Activated naive CD4-positive, alpha-beta T cell treated with anti-CD3 and anti-CD28 coated beads for 36 hours (primary cell): ENCODE measurements at regions not wholly inside any gene's neighbourhood (a gene's known extent, or its start where the extent isn't known, plus 50 kb on each side); places are given as distances from the start of the nearest gene placed in this dataset.

Source experiments
- CTCF ChIA-PET: fragments of 350-600 bp; sonication (Branson Sonifier 250); formaldehyde crosslinking; loops from one replicate; lab custom pipeline; 2021; ENCODE audit warnings: antibody characterized with exemption; lab: Charles Lee
- DNase-seq: peaks from one replicate; pipeline ENCODE4 v3.0.0-alpha.2; 2020
- H3K27ac Mint-ChIP-seq: one replicate; pipeline ENCODE4 v1.8.0; 2021; ENCODE audit warnings: mild to moderate bottlenecking, mixed read lengths
- H3K27me3 Mint-ChIP-seq: one replicate; pipeline ENCODE4 v1.8.0; 2021; ENCODE audit warnings: low read depth, mixed read lengths
- H3K36me3 Mint-ChIP-seq: one replicate; pipeline ENCODE4 v1.8.0; 2021; ENCODE audit warnings: low read depth, mixed read lengths
- H3K4me1 Mint-ChIP-seq: one replicate; pipeline ENCODE4 v1.8.0; 2021; ENCODE audit warnings: low read depth, mixed read lengths
- H3K4me3 Mint-ChIP-seq: one replicate; pipeline ENCODE4 v1.8.0; 2021; ENCODE audit warnings: mild to moderate bottlenecking, moderate library complexity, mixed read lengths
- H3K9me3 Mint-ChIP-seq: one replicate; pipeline ENCODE4 v1.8.0; 2021; ENCODE audit warnings: mixed read lengths
- intact Hi-C: fragments of 100-400 bp; cut with micrococcal nuclease; formaldehyde crosslinking; loops from one replicate; pipeline ENCODE4 v1.15.1; 2023

DNA sequence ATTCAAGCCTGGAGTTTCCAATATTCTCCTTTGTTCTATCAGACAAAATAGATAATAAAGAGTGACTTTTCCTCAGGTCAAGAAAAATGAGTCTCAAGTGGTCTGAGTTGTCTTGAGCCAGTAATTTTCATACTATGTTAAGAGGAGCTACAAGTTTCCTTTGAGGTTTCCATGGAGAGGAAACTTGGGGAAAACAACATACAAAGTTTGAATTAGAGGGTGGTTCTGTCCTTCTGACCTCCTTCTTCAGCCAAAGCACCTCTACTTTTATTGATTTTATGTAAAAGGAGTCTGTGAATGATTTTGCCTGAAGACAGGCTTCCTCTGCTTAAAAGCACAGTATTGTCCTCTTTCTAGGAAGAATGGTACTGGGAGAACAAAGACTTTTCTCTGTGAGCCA lies 497.2 kb upstream of the PKN2 start:
- Mint-ChIP-seq H3K27me3 (no peaks in the 10 kb centered on the region), H3K4me3 (no peak overlapping the region), H3K4me1 (peaks cover 3% of the 10 kb centered on the region), H3K27ac (no peak overlapping the region), H3K36me3 (no peaks in the 10 kb centered on the region), H3K9me3 (no peaks in the 10 kb centered on the region)
- DNase-seq, result no peak
- CTCF ChIA-PET, result no interaction called here
- intact Hi-C loops, result loop anchor here (10.0 kb wide), 1 partner anchor 278 kb away; no protein-coding TSS in a partner anchor

DNA sequence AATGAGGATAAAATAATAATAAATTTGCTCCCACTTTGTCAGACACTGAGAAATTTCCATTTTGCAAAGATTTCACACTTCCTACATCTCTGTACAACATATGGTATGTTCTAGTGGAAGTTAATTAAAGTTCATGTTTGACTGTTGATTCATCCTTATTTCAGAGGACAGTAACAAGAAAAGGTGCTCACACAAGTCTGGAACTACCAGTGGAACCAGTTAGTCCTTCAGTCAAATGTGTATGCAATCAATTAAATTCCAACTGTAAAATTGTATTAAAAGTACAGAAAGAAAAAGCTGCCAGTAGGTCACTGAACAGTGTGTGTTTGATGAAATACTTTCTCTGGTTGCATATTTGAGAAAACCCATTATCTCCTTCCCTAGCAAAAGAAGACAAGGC lies 496.0 kb upstream of the PKN2 start:
- CTCF ChIA-PET, result no interaction called here
- peaks cover 3% of the 10 kb centered on the region for H3K4me1 Mint-ChIP-seq
- DNase-seq, result no peak

DNA sequence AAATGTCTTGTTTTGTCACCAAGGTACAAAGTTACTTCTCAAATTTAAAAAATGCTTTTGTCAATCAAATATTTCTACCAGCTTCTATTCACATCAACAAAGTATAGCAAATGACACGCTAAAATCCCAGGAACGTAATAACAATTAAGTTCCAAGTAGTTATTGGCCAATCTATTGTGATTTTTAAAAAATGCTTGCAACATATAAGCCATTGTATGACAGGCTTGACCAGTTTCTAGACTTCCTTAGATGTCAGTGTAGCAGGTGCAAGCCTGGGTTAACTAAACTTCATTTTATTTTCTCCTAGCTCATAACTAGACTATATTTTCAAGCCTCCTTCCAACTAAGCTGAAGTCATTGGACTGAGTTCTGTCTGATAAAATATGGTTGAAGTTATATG lies 494.5 kb upstream of the PKN2 start:
- peaks cover 1% of the 10 kb centered on the region for H3K27me3 Mint-ChIP-seq
- H3K27ac Mint-ChIP-seq, result no peak overlapping the region
- intact Hi-C loops, result loop anchor here (10.0 kb wide), 1 partner anchor 275 kb away; no protein-coding TSS in a partner anchor
- no peaks in the 10 kb centered on the region for H3K36me3 Mint-ChIP-seq
- no peaks in the 10 kb centered on the region for H3K9me3 Mint-ChIP-seq
- CTCF ChIA-PET, result no interaction called here
- H3K4me1 Mint-ChIP-seq, result peaks cover 3% of the 10 kb centered on the region
- H3K4me3 Mint-ChIP-seq, result no peak overlapping the region
- DNase-seq, result no peak

More for the DNA sequence above, 496.0 kb upstream of the PKN2 start:
- intact Hi-C loops, result loop anchor here (10.0 kb wide), 1 partner anchor 277 kb away; no protein-coding TSS in a partner anchor
- H3K36me3 Mint-ChIP-seq, result no peaks in the 10 kb centered on the region
- no peak overlapping the region for H3K4me3 Mint-ChIP-seq
- no peaks in the 10 kb centered on the region for H3K9me3 Mint-ChIP-seq
- H3K27me3 Mint-ChIP-seq, result peaks cover 1% of the 10 kb centered on the region
- no peak overlapping the region for H3K27ac Mint-ChIP-seq

DNA sequence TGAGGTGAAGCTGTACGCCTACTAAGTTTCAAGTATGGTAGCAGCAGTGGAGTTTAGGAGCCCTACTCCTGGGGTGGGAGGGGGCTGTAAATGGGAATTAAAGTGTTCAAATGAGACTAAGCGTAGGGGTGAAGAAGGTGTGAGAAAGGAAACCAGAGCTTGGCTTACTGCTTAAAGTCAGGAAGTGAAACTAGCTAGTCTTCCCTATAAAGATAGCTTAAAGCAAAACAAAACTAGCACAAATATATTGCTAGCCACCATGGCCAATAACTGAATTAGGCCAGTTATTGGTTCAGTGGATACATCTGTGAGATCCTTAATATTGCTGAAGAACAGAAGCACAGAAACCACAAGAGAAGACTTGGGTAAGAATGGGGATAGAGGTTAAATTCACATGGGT lies 492.2 kb upstream of the PKN2 start:
- H3K4me3 Mint-ChIP-seq, result no peak overlapping the region
- DNase-seq, result no peak
- no peaks in the 10 kb centered on the region for H3K36me3 Mint-ChIP-seq
- H3K27ac Mint-ChIP-seq, result no peak overlapping the region
- CTCF ChIA-PET, result interaction anchor here (0.5 to 0.7 kb wide), 2 partner anchors 17 to 406 kb away, joined by 3 to 5 read pairs; no protein-coding TSS in a partner anchor
- peaks cover 1% of the 10 kb centered on the region for H3K27me3 Mint-ChIP-seq
- peaks cover 3% of the 10 kb centered on the region for H3K4me1 Mint-ChIP-seq
- H3K9me3 Mint-ChIP-seq, result no peaks in the 10 kb centered on the region
- intact Hi-C loops, result no loop called here

DNA sequence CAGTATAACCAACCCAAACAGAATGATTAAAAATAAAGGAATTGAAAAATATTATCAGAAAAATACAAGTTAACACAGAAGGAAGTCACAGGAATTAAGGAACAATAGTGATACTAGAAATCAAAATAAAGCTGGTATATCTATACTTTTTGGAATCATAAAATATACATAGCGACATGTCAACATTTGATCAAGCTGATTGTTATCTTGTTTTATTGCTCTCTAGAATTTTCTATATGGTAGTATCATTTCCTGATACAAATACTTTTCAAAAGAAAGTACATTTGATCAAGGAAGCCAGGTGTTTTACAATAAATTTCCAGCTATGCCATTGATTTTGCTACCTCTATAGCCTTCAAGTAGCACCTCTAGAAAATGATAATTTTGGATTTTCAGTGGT lies 489.5 kb upstream of the PKN2 start:
- Mint-ChIP-seq H3K36me3 (no peaks in the 10 kb centered on the region), H3K9me3 (no peaks in the 10 kb centered on the region), H3K27me3 (peaks cover 1% of the 10 kb centered on the region), H3K4me3 (no peak overlapping the region), H3K4me1 (peaks cover 3% of the 10 kb centered on the region), H3K27ac (no peak overlapping the region)
- no peak for DNase-seq
- intact Hi-C loops, result no loop called here
- CTCF ChIA-PET, result no interaction called here

DNA sequence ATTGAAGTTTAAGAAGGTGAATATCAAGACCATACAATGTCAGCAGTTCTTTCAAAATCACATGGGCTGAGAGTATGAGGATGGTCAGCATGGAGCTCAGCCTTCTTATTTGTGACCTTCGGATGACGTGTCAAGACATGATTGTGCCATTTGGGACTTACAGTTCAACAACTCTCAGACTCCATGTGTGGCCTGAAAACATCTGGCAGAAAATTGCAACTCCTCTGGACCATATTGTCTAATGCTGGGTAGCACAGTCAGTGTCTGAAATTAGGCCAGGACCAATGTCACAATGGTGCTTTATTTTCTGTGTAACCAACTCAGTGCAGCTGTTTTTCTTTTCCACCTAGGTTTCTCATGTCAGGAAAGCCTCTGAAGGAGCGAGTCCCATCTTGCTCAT lies 483.5 kb upstream of the PKN2 start:
- no peaks in the 10 kb centered on the region for H3K9me3 Mint-ChIP-seq
- H3K4me1 Mint-ChIP-seq, result no peaks in the 10 kb centered on the region
- no peak overlapping the region for H3K27ac Mint-ChIP-seq
- H3K4me3 Mint-ChIP-seq, result no peak overlapping the region
- DNase-seq, result no peak
- no peaks in the 10 kb centered on the region for H3K27me3 Mint-ChIP-seq
- intact Hi-C loops, result no loop called here
- CTCF ChIA-PET, result no interaction called here
- H3K36me3 Mint-ChIP-seq, result no peaks in the 10 kb centered on the region

DNA sequence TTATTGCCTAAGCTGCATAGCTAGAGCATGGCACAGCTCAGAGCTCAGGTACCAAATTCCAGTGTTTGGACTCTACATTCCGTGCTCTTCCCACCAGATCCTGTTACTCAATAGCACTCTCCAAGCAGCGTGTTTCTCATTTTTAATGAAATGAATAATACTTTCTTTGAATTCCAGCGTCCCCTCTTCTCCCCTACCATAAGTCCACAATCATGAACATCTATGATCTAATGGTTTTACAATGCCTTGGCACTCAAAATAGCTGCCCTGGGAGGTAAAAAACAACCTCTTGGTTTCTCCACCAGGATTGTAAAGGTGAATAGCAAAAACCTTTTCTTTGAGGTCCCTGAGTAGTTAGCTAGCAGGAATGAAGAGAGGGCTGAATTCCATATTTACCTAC lies 480.0 kb upstream of the PKN2 start:
- no peaks in the 10 kb centered on the region for H3K27me3 Mint-ChIP-seq
- no peak overlapping the region for H3K4me3 Mint-ChIP-seq
- no peaks in the 10 kb centered on the region for H3K36me3 Mint-ChIP-seq
- no peaks in the 10 kb centered on the region for H3K9me3 Mint-ChIP-seq
- DNase-seq, result no peak
- CTCF ChIA-PET, result interaction anchor here (0.8 kb wide), 1 partner anchor 112 kb away, joined by 3 read pairs; no protein-coding TSS in a partner anchor
- H3K4me1 Mint-ChIP-seq, result no peaks in the 10 kb centered on the region
- no peak overlapping the region for H3K27ac Mint-ChIP-seq
- intact Hi-C loops, result no loop called here

DNA sequence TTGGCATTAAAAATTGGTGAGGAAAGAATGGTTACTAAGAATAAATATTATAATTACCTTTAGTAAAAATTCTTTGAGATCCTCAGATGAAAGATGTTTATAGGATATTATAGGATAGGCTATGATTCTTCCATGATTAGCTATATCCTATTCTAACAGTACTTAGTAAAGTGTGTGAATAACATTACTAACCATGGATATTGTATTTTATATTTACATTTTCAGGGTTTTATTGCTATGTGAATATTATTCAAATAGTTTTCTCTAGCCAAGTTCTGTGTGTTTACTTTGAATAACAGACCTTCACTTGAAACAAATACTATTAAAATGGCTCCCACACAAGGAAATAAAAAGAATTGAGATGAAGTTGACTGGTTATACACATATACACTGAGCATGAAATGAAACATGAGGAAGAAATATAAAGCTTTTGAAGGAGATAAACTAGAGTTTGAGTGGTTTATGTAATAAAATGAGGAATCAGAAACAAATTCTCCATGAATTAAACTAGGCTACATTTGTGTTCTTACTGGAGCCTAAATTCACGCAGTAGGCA lies 479.4 kb upstream of the PKN2 start:
- Mint-ChIP-seq H3K4me3 (no peak overlapping the region), H3K27ac (no peak overlapping the region), H3K4me1 (no peaks in the 10 kb centered on the region), H3K27me3 (no peaks in the 10 kb centered on the region), H3K36me3 (no peaks in the 10 kb centered on the region), H3K9me3 (no peaks in the 10 kb centered on the region)
- intact Hi-C loops, result no loop called here
- CTCF ChIA-PET, result no interaction called here
- no peak for DNase-seq

DNA sequence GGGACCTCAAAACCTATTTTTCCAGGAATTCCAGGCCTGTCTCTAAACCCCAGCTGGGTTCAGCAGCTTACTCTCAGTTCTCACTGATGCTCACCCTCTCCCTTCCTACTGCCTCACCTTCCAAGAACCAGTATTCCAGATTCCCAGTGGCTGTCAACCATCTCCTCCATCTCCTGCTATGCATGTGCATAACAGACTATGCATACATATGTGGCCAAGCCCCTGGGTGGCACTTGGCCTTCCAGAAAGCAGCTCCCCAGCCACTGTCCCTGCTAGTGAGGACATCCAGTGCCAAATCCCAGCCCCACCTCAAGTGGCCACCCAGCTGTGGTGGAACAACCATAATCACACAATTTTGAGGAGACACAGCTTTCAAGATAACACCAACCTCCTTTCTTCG lies 475.7 kb upstream of the PKN2 start:
- peaks cover 3% of the 10 kb centered on the region for H3K4me1 Mint-ChIP-seq
- intact Hi-C loops, result no loop called here
- no peak for DNase-seq
- CTCF ChIA-PET, result interaction anchor here (0.7 to 1.0 kb wide), 2 partner anchors 9 to 17 kb away, joined by 3 to 5 read pairs; no protein-coding TSS in a partner anchor
- no peaks in the 10 kb centered on the region for H3K36me3 Mint-ChIP-seq
- H3K27me3 Mint-ChIP-seq, result no peaks in the 10 kb centered on the region
- no peaks in the 10 kb centered on the region for H3K9me3 Mint-ChIP-seq
- H3K27ac Mint-ChIP-seq, result no peak overlapping the region
- H3K4me3 Mint-ChIP-seq, result no peak overlapping the region

DNA sequence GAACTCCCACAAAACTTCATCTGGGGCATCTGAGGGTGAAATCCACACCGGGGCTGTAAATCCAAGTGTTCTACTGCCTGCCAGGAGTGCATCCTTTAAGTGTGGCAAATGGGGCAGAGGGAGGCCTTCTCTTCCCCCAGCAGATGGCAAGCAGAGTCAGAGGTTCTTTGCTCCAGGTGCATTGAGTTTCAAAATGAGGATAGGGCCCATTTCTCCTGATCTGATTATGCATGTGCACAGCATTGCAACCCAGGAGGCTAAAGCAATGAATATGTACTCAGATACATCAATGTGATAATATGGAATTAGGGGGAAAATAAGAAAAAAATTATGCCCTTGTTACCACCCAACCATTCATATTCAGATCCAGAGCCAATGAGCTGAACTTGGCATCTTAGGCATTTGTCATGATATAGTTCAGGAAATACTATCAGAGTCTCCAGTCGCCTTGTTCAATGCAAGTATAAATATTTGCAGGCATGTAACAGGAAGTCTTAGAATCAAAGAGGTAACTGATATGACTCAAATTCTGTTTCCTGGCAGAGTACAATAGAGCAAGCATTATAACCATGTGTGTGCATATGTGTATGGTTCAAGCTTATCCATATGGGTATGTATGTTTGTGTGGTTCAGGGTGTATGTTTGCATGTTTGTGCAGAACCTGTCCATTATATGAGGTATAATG lies 473.8 kb upstream of the PKN2 start:
- Mint-ChIP-seq H3K9me3 (no peaks in the 10 kb centered on the region), H3K36me3 (no peaks in the 10 kb centered on the region), H3K4me1 (peaks cover 3% of the 10 kb centered on the region), H3K27me3 (no peaks in the 10 kb centered on the region), H3K4me3 (no peak overlapping the region), H3K27ac (no peak overlapping the region)
- CTCF ChIA-PET, result no interaction called here
- intact Hi-C loops, result no loop called here
- no peak for DNase-seq

DNA sequence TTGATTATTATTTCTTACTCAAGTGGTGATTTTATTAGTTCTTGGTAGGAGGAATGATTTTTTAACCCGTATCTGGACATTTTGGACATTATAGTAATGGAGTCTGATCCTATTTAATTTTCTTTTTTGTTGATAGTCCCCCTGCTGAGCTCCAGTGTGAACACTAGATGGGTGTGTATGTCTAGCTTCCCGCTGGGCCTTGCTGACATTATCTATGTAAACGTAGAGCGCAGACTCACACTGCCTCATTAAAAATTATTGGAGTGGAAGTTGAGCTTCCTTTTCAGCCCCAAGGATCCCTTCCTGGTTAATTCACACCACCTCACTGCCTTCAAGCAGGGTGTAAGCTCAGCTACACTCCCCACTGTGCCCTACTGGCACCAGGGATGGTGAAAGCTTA lies 467.6 kb upstream of the PKN2 start:
- Mint-ChIP-seq H3K9me3 (no peaks in the 10 kb centered on the region), H3K27me3 (no peaks in the 10 kb centered on the region), H3K4me3 (no peak overlapping the region), H3K27ac (no peak overlapping the region), H3K4me1 (no peaks in the 10 kb centered on the region), H3K36me3 (no peaks in the 10 kb centered on the region)
- DNase-seq, result no peak
- CTCF ChIA-PET, result no interaction called here
- intact Hi-C loops, result no loop called here

DNA sequence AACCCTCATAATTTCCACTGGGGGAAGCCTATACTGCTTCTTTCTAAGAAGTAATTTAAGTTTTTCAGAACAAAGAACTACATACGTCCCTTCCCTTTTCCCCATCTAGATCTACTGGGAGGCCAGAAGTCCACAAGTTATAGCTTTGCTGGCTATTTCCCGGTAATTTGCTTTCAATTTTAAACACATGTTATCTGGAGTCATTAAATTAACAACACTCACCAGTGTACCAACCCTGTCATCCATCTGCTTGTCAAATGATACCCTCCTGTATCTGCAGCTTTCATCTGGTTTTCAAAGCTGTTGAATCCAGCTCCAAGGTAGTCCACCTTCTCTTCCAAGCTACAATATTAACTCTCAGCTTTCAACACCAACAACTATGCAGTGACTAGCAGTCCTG lies 466.7 kb upstream of the PKN2 start:
- Mint-ChIP-seq H3K36me3 (no peaks in the 10 kb centered on the region), H3K4me3 (no peak overlapping the region), H3K9me3 (no peaks in the 10 kb centered on the region)

DNA sequence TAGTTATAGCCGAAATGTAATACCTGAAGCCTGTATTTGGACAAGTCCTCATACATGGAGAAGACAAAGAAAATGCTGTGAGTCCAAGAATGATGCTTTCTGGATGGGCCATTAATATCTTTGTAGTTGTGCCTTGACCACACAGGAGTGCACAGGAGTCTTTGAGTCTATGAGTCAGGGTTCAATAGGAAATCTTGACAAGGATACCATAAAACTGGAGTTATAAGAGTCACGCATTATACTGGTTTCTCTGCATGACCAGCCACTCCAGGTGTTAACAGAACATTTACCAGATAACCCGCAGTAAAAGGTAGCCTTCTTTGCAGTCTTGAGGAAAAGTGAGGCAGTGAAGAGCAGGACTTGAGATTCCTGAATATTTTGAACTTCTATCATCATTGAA lies 464.6 kb upstream of the PKN2 start:
- H3K4me1 Mint-ChIP-seq, result no peaks in the 10 kb centered on the region
- H3K27me3 Mint-ChIP-seq, result no peaks in the 10 kb centered on the region
- H3K27ac Mint-ChIP-seq, result no peak overlapping the region
- intact Hi-C loops, result no loop called here
- no peak for DNase-seq
- no peaks in the 10 kb centered on the region for H3K9me3 Mint-ChIP-seq
- CTCF ChIA-PET, result no interaction called here
- H3K4me3 Mint-ChIP-seq, result no peak overlapping the region
- no peaks in the 10 kb centered on the region for H3K36me3 Mint-ChIP-seq

More for the DNA sequence above, 466.7 kb upstream of the PKN2 start:
- intact Hi-C loops, result no loop called here
- DNase-seq, result no peak
- H3K4me1 Mint-ChIP-seq, result no peaks in the 10 kb centered on the region
- H3K27me3 Mint-ChIP-seq, result no peaks in the 10 kb centered on the region
- CTCF ChIA-PET, result interaction anchor here (0.5 to 0.6 kb wide), 2 partner anchors 9 to 180 kb away, joined by 3 read pairs; no protein-coding TSS in a partner anchor
- no peak overlapping the region for H3K27ac Mint-ChIP-seq
